PC-9 (cell line): ENCODE measurements at regions not wholly inside any gene's neighbourhood (a gene's known extent, or its start where the extent isn't known, plus 50 kb on each side); places are given as distances from the start of the nearest gene placed in this dataset.

ENCODE experiments used
- BruUV-seq: library from RNA; stranded (reverse); fragments of 400-500 nt; replicated peaks from 2 replicates; lab custom pipeline; 2021; lab: Mats Ljungman, UMichigan
- CTCF ChIA-PET: fragments of 300-600 bp; sonication (Branson Sonifier 250); formaldehyde crosslinking; loops from one replicate; lab custom pipeline; 2022; ENCODE audit warnings: antibody characterized with exemption; lab: Charles Lee
- POLR2A ChIA-PET: fragments of 300-600 bp; sonication (Branson Sonifier 250); formaldehyde crosslinking; loops from one replicate; lab custom pipeline; 2022; ENCODE audit warnings: antibody characterized with exemption; ENCODE audit not compliant: unreplicated experiment; lab: Charles Lee
- DNase-seq, 2 experiments: peaks; one replicate each; pipeline versions ENCODE4 v3.0.0 to v3.0.0-alpha.2; 2015 to 2022; ENCODE audit warnings: mixed read lengths in 1 of 2
- H2AFZ ChIP-seq: fragments of 200-600 bp; sonication (generic); 2 replicates; pipeline ENCODE4 v1.8.1; 2017; ENCODE audit warnings: antibody characterized with exemption
- H3F3A ChIP-seq: fragments of 200-600 bp; sonication (generic); 2 replicates; pipeline ENCODE4 v1.8.1; 2017; ENCODE audit warnings: antibody characterized with exemption, mild to moderate bottlenecking, low read depth; ENCODE audit not compliant: insufficient read depth
- H3K27ac ChIP-seq: fragments of 200-600 bp; sonication (generic); 2 replicates; pipeline ENCODE4 v1.6.1; 2016; ENCODE audit warnings: mixed run types
- H3K27me3 ChIP-seq: fragments of 200-600 bp; sonication (generic); 2 replicates; pipeline ENCODE4 v1.6.1; 2016; ENCODE audit warnings: low read depth, mixed run types; ENCODE audit not compliant: insufficient read depth
- H3K36me3 ChIP-seq: fragments of 200-600 bp; sonication (generic); 2 replicates; pipeline ENCODE4 v1.6.1; 2016; ENCODE audit warnings: low read depth, mixed run types
- H3K4me1 ChIP-seq: fragments of 200-600 bp; sonication (generic); replicated peaks from 2 replicates; pipeline ENCODE4 v1.6.1; 2016; ENCODE audit warnings: mixed run types; ENCODE audit not compliant: insufficient read depth
- H3K4me2 ChIP-seq: fragments of 200-600 bp; sonication (generic); 2 replicates; pipeline ENCODE4 v1.6.1; 2017; ENCODE audit warnings: mixed run types
- H3K4me3 ChIP-seq: fragments of 200-600 bp; sonication (generic); 2 replicates; pipeline ENCODE4 v1.6.1; 2016; ENCODE audit warnings: mixed run types
- H3K79me2 ChIP-seq: fragments of 200-600 bp; sonication (generic); 2 replicates; pipeline ENCODE4 v1.6.1; 2017; ENCODE audit warnings: low read depth, mixed run types
- H3K9me2 ChIP-seq: fragments of 200-600 bp; sonication (generic); 2 replicates; pipeline ENCODE4 v1.8.1; 2017; ENCODE audit warnings: mild to moderate bottlenecking; ENCODE audit not compliant: insufficient read depth
- H3K9me3 ChIP-seq: fragments of 200-600 bp; sonication (generic); 2 replicates; pipeline ENCODE4 v1.8.1; 2016; ENCODE audit warnings: low read depth; ENCODE audit not compliant: insufficient read depth
- H4K20me1 ChIP-seq: fragments of 200-600 bp; sonication (generic); 2 replicates; pipeline ENCODE4 v1.8.1; 2017; ENCODE audit not compliant: insufficient read depth
- EZH2 ChIP-seq: fragments of 200-600 bp; sonication (generic); IDR thresholded peaks from 2 replicates; pipeline ENCODE4 v1.8.0; 2017; ENCODE audit warnings: antibody characterized with exemption, low read depth
- intact Hi-C: fragments of 100-400 bp; cut with micrococcal nuclease; formaldehyde crosslinking; loops from one replicate; pipeline ENCODE4 v1.10.0; 2022; ENCODE audit not compliant: unreplicated experiment
- TF ChIP-seq, protein P1 (sequence below): fragments of 200-600 bp; sonication (generic); conservative IDR thresholded peaks from 2 replicates; pipeline ENCODE4 v1.6.1; 2017; ENCODE audit warnings: mixed run types, antibody characterized with exemption, mild to moderate bottlenecking, moderate library complexity

DNA sequence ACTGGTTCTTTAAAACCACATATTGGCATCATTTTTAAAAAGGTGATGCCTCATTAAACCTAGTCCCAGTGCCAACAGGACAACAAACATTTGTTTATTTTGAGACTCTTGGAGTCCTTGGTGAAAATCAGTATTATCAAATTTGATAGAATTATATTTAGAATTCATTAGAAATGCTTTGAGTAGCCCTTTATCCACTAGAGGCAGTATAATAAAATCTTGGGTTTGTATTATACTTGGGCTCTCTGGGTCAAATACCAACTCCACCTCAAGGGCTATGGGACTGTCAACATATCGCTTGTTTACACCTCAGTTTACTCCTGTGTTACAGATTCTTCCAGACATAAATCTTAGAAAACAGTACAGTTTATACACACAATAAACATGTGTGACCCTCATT is 335.7 kb upstream of the FSTL5 start:
- intact Hi-C loops: loop anchor here (10.0 kb wide), 1 partner anchor 985 kb away; no protein-coding TSS in a partner anchor
- BruUV-seq: no TSS peak
- H4K20me1 ChIP-seq: no peaks in the 10 kb centered on the region
- DNase-seq: no peak
- CTCF ChIA-PET: no interaction called here
- H3K4me2 ChIP-seq: no peak overlapping the region
- H3K27ac ChIP-seq: no peak overlapping the region
- H3K9me3 ChIP-seq: no peaks in the 10 kb centered on the region
- no peak overlapping the region for H2AFZ ChIP-seq
- no peaks in the 10 kb centered on the region for H3F3A ChIP-seq
- H3K79me2 ChIP-seq: no peaks in the 10 kb centered on the region
- POLR2A ChIA-PET: no interaction called here
- H3K27me3 ChIP-seq: no peaks in the 10 kb centered on the region
- no peaks in the 10 kb centered on the region for H3K36me3 ChIP-seq
- no peaks in the 10 kb centered on the region for H3K4me1 ChIP-seq
- no peaks in the 10 kb centered on the region for H3K9me2 ChIP-seq
- no peak for TF ChIP-seq EZH2
- TF ChIP-seq, protein P1, sequence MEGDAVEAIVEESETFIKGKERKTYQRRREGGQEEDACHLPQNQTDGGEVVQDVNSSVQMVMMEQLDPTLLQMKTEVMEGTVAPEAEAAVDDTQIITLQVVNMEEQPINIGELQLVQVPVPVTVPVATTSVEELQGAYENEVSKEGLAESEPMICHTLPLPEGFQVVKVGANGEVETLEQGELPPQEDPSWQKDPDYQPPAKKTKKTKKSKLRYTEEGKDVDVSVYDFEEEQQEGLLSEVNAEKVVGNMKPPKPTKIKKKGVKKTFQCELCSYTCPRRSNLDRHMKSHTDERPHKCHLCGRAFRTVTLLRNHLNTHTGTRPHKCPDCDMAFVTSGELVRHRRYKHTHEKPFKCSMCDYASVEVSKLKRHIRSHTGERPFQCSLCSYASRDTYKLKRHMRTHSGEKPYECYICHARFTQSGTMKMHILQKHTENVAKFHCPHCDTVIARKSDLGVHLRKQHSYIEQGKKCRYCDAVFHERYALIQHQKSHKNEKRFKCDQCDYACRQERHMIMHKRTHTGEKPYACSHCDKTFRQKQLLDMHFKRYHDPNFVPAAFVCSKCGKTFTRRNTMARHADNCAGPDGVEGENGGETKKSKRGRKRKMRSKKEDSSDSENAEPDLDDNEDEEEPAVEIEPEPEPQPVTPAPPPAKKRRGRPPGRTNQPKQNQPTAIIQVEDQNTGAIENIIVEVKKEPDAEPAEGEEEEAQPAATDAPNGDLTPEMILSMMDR: peak; percentile 47; the same call in 1 of the 2 replicates
- no peak overlapping the region for H3K4me3 ChIP-seq

DNA sequence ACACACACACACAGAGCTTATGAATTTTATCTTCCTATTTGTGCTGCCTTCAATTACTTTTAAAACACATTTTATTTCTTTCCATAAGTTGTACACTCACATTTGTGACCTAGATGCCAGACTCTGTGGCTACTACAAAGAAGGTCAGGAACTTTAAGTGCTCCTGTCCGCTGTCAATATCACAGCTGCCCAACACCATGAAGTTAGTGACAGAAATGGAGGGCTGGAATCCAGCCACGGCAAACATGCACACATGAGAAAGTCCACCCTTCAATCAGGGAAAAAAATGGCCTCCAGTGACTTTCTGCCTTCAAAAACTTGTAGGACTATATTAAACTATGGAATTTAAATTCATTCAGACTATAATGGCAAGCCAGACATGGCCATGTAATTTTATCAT is 334.4 kb upstream of the FSTL5 start:
- ChIA-PET CTCF (interaction anchor here (0.9 kb wide), 1 partner anchor 1051 kb away, joined by 6 read pairs; no protein-coding TSS in a partner anchor), POLR2A (no interaction called here)
- Histone ChIP-seq H3K9me2 (no peaks in the 10 kb centered on the region), H3K27me3 (no peaks in the 10 kb centered on the region), H3K4me2 (no peak overlapping the region), H2AFZ (no peak overlapping the region), H3K79me2 (no peaks in the 10 kb centered on the region), H3K9me3 (no peaks in the 10 kb centered on the region), H3K4me3 (no peak overlapping the region), H4K20me1 (no peaks in the 10 kb centered on the region), H3K27ac (no peak overlapping the region), H3K4me1 (no peaks in the 10 kb centered on the region), H3K36me3 (no peaks in the 10 kb centered on the region), H3F3A (no peaks in the 10 kb centered on the region)
- no TSS peak for BruUV-seq
- DNase-seq: no peak
- TF ChIP-seq, protein P1: no peak
- no peak for TF ChIP-seq EZH2
- intact Hi-C loops: loop anchor here (10.0 kb wide), 1 partner anchor 987 kb away; no protein-coding TSS in a partner anchor

DNA sequence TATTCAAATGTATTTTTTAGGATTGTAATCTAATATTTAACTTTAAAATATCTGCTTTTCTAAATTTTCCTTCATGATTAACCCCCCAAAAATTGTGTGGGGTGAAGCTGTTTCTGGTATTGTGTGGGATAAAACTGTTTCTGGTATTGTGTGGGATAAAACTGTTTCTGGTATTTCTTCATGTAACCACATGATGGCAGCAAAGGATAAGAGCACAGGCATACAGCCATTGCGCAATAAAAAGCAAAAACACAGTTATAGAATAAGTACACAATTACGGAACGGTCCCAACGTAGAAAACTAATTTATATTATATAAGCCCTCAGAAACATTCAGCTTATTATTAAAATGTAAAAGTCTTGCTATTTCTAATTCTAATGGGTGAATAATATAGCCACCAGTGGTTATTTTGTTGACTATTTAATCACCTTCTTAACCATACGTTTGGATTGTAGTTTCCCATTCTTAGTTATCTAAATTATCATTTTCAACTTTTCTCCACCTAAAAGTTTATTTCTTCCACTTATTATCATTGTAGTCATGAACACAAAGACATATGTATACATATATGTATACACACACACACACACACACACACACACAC is 333.9 kb upstream of the FSTL5 start:
- Histone ChIP-seq H3F3A (no peaks in the 10 kb centered on the region), H3K9me2 (no peaks in the 10 kb centered on the region), H3K9me3 (no peaks in the 10 kb centered on the region), H3K4me1 (no peaks in the 10 kb centered on the region), H3K4me2 (no peak overlapping the region), H3K27ac (no peak overlapping the region), H3K27me3 (no peaks in the 10 kb centered on the region), H3K36me3 (no peaks in the 10 kb centered on the region), H4K20me1 (no peaks in the 10 kb centered on the region), H2AFZ (no peak overlapping the region), H3K4me3 (no peak overlapping the region), H3K79me2 (no peaks in the 10 kb centered on the region)
- POLR2A ChIA-PET: no interaction called here
- intact Hi-C loops: loop anchor here (1.0 to 10.0 kb wide), 5 partner anchors 541 to 1051 kb away; partner anchors contain the start of gene NPY1R
- CTCF ChIA-PET: interaction anchor here (0.9 kb wide), 1 partner anchor 1052 kb away, joined by 6 read pairs; no protein-coding TSS in a partner anchor
- no peak for TF ChIP-seq EZH2
- TF ChIP-seq, protein P1: peak; percentile 82
- no TSS peak for BruUV-seq
- DNase-seq: no peak
